Astrocyte of the hippocampus (primary cell): ENCODE measurements at regions not wholly inside any gene's neighbourhood (a gene's known extent, or its start where the extent isn't known, plus 50 kb on each side); places are given as distances from the start of the nearest gene placed in this dataset.
A peak's percentile ranks its signal among the peaks of the same experiment; 100 is the strongest.

ENCODE experiments used
- DNase-seq: peaks from one replicate; pipeline ENCODE4 v3.0.0; 2011; ENCODE audit warnings: low read depth, low spot score

DNA sequence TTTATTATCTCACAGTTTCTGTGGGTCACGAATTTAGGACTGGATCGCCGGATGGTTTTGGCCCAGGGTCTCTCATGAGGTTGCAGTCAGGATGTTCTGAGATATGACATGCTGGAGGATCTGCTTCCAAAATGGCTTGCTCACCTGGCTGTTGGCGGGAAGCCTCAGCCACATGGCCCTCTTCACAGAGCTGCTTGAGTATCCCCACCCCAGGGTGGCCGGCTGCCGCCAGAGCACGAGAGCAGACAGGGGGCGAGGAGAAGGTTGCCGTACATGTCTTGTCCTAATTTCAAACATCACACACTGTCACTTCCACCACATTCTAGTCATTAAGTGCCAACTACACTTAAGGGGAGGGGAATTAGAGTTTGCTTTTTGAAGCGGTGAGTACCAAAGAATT is 365.8 kb downstream of the FGFR2 start:
- no peak for DNase-seq

DNA sequence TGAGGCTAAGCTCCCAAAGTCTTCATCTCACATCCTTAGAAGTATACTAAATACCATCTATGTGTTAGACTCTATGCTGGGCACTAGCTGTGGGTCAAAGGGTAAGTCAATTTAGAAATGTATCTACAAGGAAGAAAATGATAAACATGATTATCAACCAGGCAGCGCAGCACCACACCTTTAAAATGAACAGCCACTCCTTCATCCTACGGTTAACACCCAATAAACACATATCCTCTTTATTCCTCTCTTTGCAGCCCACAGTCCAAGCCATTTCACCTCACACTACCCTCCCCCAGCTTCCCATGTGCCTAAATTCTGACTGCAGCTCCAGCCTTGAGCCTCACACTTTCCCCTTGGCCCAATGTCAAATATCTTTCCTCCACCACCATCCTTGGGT is 362.6 kb downstream of the FGFR2 start:
- no peak for DNase-seq

DNA sequence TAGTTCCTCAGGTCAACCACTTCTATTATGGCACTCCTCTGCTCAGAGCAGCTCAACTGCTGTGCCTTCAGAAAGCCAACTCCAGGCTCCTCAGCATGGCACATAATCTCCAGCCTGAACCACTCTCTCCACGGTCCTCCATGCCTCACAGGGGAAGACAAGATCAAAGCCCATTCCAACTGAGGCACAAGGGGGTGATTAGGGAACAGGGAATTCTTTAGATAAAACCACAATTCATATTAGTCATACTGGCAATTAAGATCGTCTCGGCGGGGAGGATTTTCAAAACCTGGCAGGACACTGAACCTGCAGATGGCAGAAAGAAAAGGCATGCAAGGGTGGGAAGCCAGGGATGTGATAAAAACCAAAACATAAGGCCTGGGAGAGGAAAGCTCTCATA is 361.6 kb downstream of the FGFR2 start:
- DNase-seq = peak; percentile 16

DNA sequence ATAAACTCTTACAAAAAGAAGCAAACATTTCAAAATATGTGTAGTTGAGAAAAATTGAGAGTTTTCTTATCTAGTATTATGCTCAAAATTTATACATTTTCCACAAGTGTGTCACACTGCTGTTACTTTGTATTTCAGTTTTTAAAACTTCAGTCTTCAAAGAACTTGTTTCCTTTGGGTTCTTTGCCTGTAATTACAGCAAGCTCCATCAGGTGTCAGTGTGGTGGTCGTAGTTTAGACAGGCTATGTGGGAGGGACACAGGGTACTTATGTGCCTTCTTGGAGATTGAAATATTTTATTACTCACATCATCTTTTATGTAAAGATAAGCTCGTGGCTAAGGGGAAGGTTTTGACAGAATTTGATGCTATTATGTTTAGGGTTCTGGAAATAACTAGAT is 360.5 kb downstream of the FGFR2 start:
- DNase-seq = no peak

DNA sequence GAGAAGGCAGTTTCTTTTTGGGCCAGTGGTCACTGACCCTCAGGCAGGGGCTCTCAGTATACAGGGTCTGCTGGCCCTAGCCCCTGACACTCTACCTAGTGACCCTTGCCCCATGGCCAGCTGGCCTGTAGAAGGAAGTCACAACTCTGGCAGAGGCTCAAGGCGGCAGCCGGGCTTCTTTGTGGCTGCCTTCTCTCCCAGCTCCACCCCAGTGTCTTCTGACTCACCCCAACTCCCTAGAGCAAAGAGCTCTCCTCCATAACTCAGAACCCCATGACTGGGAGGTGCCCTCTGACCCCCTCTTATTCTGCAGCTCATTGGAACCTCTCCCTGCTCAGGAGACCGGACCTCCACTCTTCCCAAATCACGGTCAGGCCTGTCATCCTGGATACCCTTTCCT is 358.2 kb downstream of the FGFR2 start:
- DNase-seq = no peak

DNA sequence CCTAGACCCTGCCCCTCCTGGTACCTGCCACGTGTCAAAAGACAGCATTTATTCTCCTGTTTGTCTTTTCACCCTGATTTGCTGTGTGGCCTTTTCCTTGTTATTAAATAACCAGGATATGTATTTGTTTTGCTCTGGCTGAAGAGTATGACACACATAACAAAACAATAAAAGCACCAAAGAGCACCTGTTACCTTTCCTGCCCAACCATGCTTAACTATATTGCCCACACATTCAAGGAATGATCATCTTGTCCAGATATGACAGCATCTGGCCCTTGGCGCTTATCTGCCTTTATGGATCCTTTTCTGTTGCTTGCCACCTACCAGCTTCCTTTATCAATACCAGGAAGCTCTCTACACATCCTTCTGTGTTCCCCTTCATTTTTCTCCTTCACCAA is 357.7 kb downstream of the FGFR2 start:
- no peak for DNase-seq

DNA sequence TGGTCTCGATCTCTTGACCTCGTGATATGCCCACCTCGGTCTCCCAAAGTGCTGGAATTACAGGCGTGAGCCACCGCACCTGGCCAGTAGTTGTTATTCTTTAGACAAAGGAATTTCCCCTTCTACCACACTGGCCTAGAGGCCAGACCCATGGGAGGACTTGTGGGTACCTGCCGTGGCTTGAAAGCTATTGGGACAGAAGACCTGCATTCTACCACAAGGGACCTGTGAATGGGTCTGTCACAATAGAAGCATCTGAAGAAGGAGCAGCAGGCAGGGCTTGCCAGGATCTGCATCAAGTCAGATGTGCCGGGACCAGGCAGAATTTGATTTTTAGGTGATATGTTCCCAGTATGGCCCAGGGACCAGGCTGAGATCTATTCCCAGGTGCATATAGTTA is 356.9 kb downstream of the FGFR2 start:
- no peak for DNase-seq

DNA sequence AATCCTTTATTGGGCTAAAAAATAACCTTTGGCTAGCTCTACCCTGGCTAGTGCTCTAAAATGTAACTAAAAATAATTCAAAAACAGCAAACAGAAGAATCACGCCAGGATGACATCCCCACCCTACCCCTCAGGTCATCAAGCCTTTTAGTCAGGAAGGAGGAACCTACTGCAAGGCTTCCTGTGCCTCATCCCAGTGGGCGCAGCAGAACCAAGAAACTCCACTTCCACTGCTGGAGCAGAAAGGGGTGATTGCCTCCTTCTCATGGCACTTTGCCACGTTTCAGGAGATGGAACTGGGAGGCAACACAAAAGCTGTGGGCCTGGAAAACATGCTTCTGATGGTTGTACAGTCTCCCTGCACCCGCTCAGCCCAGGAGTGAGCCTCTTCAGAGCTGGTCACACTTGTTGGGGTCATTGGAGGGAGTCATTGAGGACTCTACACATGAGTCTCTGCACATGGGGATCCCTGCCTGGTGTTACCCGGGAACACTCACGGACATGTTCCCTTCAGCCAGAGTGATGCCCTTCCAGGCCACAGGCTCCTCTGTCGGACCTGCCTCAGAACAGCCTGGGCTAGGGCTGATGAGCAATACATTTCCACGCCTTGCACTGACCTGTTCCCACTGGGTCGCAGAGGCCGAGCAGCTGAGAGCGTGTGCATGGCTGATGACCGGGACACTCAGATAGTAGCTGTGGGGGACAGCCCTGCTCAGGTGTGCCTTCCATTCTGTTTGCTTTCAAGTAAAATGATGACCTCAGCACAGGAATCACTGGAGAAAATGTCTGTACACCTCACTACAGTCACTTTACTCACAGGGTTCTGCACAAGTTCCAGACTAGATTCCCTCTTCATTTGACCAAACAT is 355.3 kb downstream of the FGFR2 start:
- no peak for DNase-seq

DNA sequence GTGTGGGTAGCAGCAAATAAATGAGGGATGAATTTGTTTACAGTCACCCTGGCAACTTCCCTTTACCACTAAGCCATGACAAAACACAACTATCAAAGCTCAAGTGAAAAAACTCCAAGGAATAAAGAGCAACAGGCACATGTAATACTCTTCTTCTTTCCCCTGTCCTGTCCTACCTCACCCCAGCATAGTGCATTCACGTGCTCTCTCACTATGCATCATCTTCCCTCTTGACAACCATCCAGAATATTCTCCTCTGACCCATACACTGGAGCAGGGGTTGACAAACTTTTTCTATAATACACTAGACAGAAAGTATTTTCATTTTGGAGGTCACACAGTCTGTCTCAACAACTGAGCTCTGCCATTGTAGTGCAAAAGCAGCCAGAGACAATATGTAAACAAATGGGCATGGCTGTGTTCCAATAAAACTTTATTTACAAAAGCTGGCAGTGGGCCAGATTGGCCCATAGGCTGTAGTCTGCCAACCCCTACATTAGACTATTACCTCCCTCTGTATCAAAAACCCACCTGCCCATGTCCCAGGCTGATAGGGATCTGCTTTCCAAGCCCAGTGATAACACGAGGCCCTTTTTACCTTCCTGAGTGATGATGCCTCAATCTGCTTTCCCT is 354.5 kb downstream of the FGFR2 start:
- peak; percentile 30 for DNase-seq

DNA sequence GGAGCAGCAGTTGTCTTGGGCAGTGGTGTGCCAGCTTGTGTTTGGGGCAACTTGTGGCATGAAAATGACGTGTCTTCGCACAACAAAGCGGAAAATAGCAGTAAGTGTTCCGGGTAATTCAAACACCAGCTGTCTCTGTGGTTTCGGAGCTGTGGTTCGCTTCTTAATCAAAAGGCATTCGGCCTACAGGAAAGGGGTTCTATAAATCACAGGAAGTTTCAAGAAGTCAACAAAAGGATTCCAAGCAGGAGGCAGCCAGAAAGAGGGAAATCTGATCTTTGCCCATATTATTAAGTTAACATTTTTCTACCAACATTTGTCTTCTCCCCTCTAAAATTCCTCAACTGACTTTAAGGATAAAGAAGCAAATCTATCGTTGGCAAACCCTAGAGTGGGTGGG is 353.4 kb downstream of the FGFR2 start:
- DNase-seq = peak; percentile 54

DNA sequence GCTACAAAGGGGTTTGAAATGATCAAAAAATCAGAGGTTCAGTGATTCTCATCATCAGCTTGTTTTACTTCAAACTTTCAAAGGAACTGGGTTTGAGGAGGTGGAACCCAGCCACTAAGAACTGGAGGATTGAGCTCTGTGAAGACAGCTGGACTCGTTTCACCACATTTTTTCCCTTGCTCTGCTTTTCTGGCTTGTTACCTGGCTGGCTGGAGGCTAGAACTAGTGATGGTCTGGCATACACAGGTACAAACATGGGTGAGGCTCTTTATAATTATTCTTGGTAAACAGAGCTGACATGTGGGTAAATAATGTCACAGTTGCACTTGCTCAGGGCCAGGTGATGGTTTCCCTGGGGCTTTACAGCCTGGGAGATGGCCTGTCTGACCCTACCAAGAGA is 352.5 kb downstream of the FGFR2 start:
- DNase-seq = no peak

DNA sequence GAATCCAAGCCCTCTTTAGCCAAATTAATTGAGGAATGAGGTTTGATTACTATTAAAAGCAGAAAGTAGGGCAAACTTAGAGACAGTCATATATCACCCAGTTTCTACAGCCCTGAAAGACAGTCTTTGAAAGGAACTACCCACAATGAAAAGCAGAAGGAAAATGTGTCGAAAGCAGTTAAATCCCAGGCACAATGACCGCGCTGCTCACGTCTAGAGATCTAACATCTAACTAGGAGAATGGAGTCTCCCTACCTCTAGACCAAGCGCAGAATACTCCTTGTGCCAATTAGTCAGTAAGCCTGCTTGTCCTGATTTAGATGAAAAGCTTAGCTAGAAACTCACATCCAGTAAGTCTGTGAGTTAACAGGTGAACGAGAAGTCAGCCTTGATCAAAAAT is 350.0 kb downstream of the FGFR2 start:
- no peak for DNase-seq

DNA sequence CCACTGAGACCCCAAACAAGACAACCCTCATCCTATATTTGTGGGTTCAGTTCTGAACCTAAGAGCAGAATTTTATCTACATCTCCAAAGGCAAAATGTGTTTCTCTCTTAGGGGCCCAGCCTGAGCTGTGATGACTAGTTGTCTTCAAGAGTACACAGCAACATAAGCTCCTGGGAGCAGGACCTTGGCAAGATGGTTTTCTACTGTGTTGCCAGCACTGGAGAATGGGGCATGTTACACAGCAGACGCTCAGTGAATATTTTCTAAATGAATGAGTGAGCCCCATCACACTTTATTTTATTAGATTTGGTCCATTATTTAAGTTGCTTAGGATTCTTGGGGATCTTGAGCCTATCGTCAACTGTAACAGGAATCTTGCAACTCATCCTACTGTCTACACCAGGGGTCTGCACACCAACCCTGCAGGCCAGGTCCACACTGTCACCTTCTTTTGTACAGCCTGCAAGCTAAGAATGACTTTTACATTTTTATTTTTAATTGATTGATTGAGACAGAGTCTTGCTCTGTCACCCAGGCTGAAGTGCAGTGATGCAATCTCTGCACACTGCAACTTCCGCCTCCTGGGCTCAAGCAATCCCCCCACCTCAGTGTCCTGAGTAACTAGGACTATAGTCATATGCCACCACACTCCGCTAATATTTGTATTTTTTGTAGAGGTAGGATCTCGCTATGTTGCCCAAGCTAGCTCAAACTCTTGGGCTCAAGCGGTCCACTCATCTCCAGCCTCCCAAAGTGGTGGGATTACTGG is 347.1 kb downstream of the FGFR2 start:
- no peak for DNase-seq

DNA sequence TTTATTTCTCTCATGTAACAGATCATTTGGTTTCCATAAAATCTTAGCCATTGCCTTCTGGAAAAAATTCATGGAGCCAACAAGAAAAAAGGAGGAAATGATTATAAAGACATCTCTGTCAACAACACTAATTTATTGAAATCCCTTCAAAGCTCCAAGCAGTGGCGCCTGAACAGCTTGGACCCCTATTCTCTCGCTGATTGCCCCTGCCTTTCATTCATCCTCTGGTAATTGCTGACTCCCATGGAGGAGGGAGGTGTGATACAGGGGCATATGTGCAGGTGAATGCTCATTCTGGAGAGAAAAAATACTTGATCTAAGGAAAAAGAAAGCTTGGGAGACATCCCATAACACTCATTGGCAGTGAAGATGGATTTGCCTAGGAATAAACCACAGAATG is 345.5 kb downstream of the FGFR2 start:
- no peak for DNase-seq

DNA sequence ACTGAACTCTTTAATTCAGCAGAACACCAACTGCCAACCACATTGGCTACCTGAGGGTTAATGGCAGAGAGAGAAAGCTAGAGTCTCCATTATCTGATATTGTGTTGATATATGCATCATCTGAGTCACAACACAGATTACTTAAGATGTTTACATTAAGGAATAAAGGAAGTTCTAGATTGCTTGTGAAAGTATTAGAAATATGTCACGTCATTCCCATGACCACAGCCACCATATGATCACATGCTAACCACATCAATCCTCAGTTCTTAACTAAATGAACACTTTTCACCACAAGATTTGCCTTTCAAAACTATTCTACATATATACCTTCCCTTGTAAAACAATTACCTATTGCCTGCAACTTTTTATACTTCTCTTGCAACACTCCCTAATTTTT is 337.9 kb downstream of the FGFR2 start:
- no peak for DNase-seq

DNA sequence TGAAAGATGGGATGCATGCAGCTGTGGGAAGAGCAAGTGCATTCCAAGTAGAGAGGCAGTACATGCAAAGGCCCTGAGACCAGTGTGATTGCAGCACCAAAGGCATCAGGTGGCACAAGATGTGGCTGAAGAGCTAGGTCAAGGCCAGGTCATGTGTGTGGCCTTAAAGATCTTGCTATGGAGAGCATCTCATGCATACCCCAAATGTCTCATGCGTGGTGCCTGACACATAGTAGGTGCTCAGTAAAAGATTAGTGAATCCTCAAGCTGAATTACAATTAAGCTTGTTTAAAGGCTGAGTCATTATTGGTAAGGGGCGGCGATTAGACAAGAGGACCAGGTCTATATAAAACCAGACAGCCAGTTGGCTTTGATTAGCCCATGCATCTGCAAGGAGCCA is 336.6 kb downstream of the FGFR2 start:
- no peak for DNase-seq

DNA sequence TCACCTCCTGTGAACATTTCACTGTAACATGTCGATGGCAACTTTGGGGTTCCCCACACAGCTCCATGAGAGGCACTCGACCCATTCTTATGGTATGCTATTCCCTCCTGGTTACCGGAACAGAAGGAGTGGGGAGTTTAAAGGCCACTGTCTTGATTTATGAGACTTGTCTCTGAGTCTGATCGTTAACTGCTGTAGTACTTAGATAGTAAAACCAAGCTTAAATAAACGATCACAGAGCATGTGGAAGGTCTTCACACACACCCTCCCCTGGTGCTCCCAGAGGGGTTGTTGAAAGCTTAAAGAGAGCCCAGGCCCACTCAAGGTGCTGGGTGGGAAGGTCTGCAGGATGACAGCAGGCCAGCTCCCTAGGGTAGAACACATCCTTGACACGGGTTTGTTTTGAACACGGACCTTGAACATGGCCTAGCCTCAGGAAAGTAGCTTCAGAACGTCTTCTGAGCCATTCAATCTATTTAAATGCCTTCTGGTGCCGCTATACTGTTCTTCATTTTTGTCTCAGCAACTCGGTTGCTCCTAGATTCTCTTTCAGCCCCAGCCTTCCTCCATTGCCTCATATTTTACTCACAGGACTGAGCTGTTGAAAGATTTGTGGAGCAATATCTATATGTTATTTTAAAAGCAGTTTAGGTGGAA is 335.3 kb downstream of the FGFR2 start:
- DNase-seq = no peak

DNA sequence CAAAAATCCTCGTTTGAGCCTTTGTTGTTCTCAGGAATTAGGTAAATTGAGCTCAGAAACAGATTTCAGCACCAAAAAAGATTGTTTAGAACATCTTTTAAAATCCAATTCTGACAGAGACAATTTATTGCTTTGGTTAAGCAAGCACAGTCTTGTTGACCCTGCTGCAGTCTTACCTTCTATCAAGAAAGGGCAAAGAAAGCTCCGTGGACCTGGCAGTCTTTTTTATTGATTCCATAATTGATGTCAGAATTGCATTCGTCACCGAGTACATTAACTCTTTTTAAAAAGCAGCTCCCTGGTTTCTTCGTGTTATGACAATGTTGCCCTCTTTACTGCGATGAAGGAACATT is 334.8 kb downstream of the FGFR2 start:
- DNase-seq = no peak

DNA sequence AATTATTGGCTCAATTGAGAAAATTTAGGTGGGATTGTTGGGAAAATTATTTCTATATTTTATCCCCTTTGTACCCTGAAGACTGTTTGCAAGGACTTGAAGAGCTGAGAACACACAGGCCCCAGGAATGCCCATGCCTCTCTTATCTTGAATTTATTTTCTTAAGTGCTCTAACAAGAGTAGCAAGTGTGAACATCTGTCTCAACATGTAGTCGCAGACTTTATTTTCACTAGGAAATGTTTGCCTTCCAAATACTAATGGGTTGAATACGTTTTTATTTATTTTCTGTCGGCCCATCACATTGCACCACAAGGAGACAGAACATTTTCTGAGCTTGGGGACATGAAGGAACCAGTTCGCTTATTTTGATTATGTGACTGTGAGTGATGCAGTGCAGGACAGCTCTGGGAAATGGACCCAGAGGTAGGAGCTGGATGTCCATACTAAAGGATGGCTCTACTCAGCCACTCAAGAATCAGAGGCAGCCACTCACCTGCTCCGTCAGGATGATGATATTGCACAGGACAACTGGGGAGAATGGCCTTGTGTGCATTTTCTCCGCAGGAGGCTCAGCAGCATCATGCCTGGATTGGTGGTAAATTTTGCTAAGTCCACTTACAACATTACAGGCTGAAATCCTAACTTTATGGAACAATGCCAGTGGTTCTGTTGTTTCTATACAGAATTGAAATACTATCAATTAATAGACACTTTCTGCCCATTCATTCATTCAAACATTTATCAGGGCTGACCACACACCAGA is 332.7 kb downstream of the FGFR2 start:
- no peak for DNase-seq

DNA sequence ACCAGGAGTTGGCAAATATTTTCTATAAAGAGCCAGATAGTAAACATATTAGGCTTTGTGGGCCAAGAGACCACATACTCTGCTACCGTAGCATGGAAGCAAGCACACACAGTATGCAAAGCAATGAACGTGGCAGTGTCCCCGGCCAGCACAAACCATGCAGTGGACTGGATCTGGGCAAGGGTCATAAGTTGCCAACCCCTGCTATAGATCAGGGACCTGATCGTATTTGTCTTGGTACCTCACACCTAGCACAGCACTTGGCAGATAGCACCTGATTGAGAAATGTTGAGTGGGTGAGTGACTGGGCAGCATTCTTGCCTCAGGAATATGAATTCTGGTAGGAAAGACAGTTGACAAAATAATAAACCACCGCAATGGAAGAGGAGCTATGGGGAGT is 331.9 kb downstream of the FGFR2 start:
- no peak for DNase-seq

DNA sequence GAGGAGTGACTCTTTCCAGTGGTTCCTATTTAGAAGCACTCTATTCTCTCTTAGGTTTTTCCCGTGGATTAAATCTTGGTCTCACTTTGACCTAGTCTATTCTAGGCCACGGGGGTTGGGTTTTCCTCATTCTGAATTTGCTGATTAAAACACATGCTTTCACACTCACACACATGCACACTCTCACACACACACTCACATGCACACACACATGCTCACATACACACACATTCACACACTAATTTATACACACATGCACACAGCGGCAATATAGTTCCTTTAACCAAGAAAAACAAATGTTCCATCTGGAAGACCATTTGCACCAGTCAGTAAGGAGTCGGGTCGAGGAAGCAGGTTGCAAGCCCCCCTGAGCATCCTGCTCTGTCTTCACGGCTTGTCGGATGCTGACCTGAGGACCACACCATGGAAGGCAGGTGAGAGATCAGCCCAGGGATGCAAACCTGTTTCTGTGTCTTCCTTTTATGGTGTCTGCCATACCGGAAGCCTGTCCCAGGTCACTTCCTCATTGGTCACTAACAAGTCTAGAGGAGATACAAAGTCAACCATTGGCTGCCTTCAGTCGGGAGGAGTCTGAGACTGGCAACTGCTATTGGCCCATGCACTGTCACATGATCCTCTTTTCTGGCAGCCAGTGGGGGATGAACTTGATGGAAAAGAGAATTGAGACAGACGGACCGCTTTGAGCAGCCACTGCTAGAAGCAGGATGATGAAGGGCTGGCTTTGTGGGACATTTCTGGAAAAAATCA is 330.8 kb downstream of the FGFR2 start:
- no peak for DNase-seq
